Activated T-helper 1 cell treated with anti-CD3 and anti-CD28 coated beads, Interleukin-12 subunit alpha, Interleukin-12 subunit beta, Interleukin-2, Interleukin-4 antibody, amounts not matched to agents 30 ng/mL and 10 ng/mL and 1 ng/mL, durations not matched to agents 14 hours and 24 hours and 36 hours (primary cell): ENCODE measurements at regions not wholly inside any gene's neighbourhood (a gene's known extent, or its start where the extent isn't known, plus 50 kb on each side); places are given as distances from the start of the nearest gene placed in this dataset.
"Not testable (repeated sequence)": the region's sequence is repeated elsewhere in the genome, so short reads cannot be mapped to it uniquely, and the experiment has no call there.

ENCODE experiments used
- DNase-seq: peaks from one replicate; pipeline ENCODE4 v3.0.0; 2021; ENCODE audit warnings: low spot score
- H3K27ac Mint-ChIP-seq: one replicate; pipeline ENCODE4 v1.8.0; 2021; ENCODE audit warnings: mild to moderate bottlenecking, mixed read lengths
- H3K27me3 Mint-ChIP-seq: one replicate; pipeline ENCODE4 v1.8.0; 2022; ENCODE audit warnings: mild to moderate bottlenecking, moderate library complexity, mixed read lengths; ENCODE audit not compliant: insufficient read depth
- H3K36me3 Mint-ChIP-seq: one replicate; pipeline ENCODE4 v1.8.0; 2021; ENCODE audit warnings: low read depth, mixed read lengths
- H3K4me1 Mint-ChIP-seq: one replicate; pipeline ENCODE4 v1.8.0; 2021; ENCODE audit warnings: low read depth, mixed read lengths
- H3K4me3 Mint-ChIP-seq: one replicate; pipeline ENCODE4 v1.8.0; 2021; ENCODE audit warnings: mild to moderate bottlenecking, moderate library complexity, mixed read lengths
- H3K9me3 Mint-ChIP-seq: one replicate; pipeline ENCODE4 v1.8.0; 2021; ENCODE audit warnings: mixed read lengths
- intact Hi-C: fragments of 100-400 bp; cut with micrococcal nuclease; formaldehyde crosslinking; loops from one replicate; pipeline ENCODE4 v1.15.1; 2024

- Mint-ChIP-seq H3K27ac (no peak overlapping the region), H3K9me3 (peaks cover 11% of the 10 kb centered on the region)
- intact Hi-C loops, result no loop called here
Observed at GRCh38 chr6:112539355-112539754, 192.2 kb downstream of the RFPL4B start.

GRCh38 chr6:112541847-112542246 is 194.7 kb downstream of the RFPL4B start:
- H3K4me3 Mint-ChIP-seq, H3K4me1 Mint-ChIP-seq, intact Hi-C loops, DNase-seq, H3K9me3 Mint-ChIP-seq, H3K36me3 Mint-ChIP-seq, H3K27ac Mint-ChIP-seq, H3K27me3 Mint-ChIP-seq: not testable (repeated sequence)

More at GRCh38 chr6:112539355-112539754, 192.2 kb downstream of the RFPL4B start:
- no peaks in the 10 kb centered on the region for H3K27me3 Mint-ChIP-seq
- H3K4me1 Mint-ChIP-seq, result no peaks in the 10 kb centered on the region
- H3K36me3 Mint-ChIP-seq, result no peaks in the 10 kb centered on the region
- no peak for DNase-seq
- H3K4me3 Mint-ChIP-seq, result no peak overlapping the region

GRCh38 chr6:112547321-112548085 is 200.4 kb downstream of the RFPL4B start:
- intact Hi-C loops, DNase-seq, H3K27ac Mint-ChIP-seq, H3K27me3 Mint-ChIP-seq, H3K4me3 Mint-ChIP-seq, H3K9me3 Mint-ChIP-seq, H3K4me1 Mint-ChIP-seq, H3K36me3 Mint-ChIP-seq: not testable (repeated sequence)

GRCh38 chr6:112549749-112550148 is 202.6 kb downstream of the RFPL4B start:
- Mint-ChIP-seq H3K36me3 (no peaks in the 10 kb centered on the region), H3K4me3 (no peak overlapping the region), H3K27ac (no peak overlapping the region), H3K27me3 (no peaks in the 10 kb centered on the region), H3K4me1 (no peaks in the 10 kb centered on the region), H3K9me3 (no peaks in the 10 kb centered on the region)
- DNase-seq, result no peak
- intact Hi-C loops, result no loop called here

- Mint-ChIP-seq H3K36me3 (no peaks in the 10 kb centered on the region), H3K27ac (no peak overlapping the region), H3K4me3 (no peak overlapping the region), H3K4me1 (no peaks in the 10 kb centered on the region), H3K9me3 (no peaks in the 10 kb centered on the region), H3K27me3 (no peaks in the 10 kb centered on the region)
- no peak for DNase-seq
- intact Hi-C loops, result no loop called here
Observed at GRCh38 chr6:112557435-112557834, 210.3 kb downstream of the RFPL4B start.

GRCh38 chr6:112557961-112558360 is 210.8 kb downstream of the RFPL4B start:
- Mint-ChIP-seq H3K27ac (no peak overlapping the region), H3K36me3 (no peaks in the 10 kb centered on the region), H3K4me3 (no peak overlapping the region), H3K27me3 (no peaks in the 10 kb centered on the region), H3K4me1 (no peaks in the 10 kb centered on the region), H3K9me3 (no peaks in the 10 kb centered on the region)
- intact Hi-C loops, result no loop called here
- DNase-seq, result no peak

- Mint-ChIP-seq H3K4me1 (no peaks in the 10 kb centered on the region), H3K4me3 (no peak overlapping the region), H3K27me3 (no peaks in the 10 kb centered on the region), H3K27ac (no peak overlapping the region), H3K9me3 (no peaks in the 10 kb centered on the region), H3K36me3 (no peaks in the 10 kb centered on the region)
- DNase-seq, result no peak
- intact Hi-C loops, result no loop called here
Observed at GRCh38 chr6:112560651-112561050, 213.5 kb downstream of the RFPL4B start.

GRCh38 chr6:112562301-112563231 is 215.4 kb downstream of the RFPL4B start:
- no peaks in the 10 kb centered on the region for H3K9me3 Mint-ChIP-seq
- intact Hi-C loops, result no loop called here
- no peaks in the 10 kb centered on the region for H3K27me3 Mint-ChIP-seq
- no peaks in the 10 kb centered on the region for H3K36me3 Mint-ChIP-seq
- no peak overlapping the region for H3K27ac Mint-ChIP-seq
- DNase-seq, result no peak
- H3K4me3 Mint-ChIP-seq, result no peak overlapping the region
- H3K4me1 Mint-ChIP-seq, result no peaks in the 10 kb centered on the region

GRCh38 chr6:112563368-112563767 is 216.2 kb downstream of the RFPL4B start:
- Mint-ChIP-seq H3K27ac (no peak overlapping the region), H3K36me3 (no peaks in the 10 kb centered on the region), H3K4me3 (no peak overlapping the region), H3K27me3 (no peaks in the 10 kb centered on the region), H3K9me3 (no peaks in the 10 kb centered on the region), H3K4me1 (no peaks in the 10 kb centered on the region)
- DNase-seq, result no peak
- intact Hi-C loops, result no loop called here

GRCh38 chr6:112568066-112568465 is 220.9 kb downstream of the RFPL4B start:
- no peak overlapping the region for H3K4me3 Mint-ChIP-seq
- DNase-seq, result no peak
- no peak overlapping the region for H3K27ac Mint-ChIP-seq
- no peaks in the 10 kb centered on the region for H3K27me3 Mint-ChIP-seq
- H3K36me3 Mint-ChIP-seq, result no peaks in the 10 kb centered on the region
- intact Hi-C loops, result no loop called here
- H3K4me1 Mint-ChIP-seq, result no peaks in the 10 kb centered on the region
- no peaks in the 10 kb centered on the region for H3K9me3 Mint-ChIP-seq

- Mint-ChIP-seq H3K4me1 (no peaks in the 10 kb centered on the region), H3K4me3 (no peak overlapping the region), H3K27me3 (no peaks in the 10 kb centered on the region), H3K27ac (no peak overlapping the region), H3K9me3 (no peaks in the 10 kb centered on the region), H3K36me3 (no peaks in the 10 kb centered on the region)
- intact Hi-C loops, result no loop called here
- DNase-seq, result no peak
Observed at GRCh38 chr6:112571488-112572270, 224.5 kb downstream of the RFPL4B start.

- DNase-seq, result no peak
- Mint-ChIP-seq H3K4me1 (no peaks in the 10 kb centered on the region), H3K27ac (no peak overlapping the region), H3K36me3 (no peaks in the 10 kb centered on the region), H3K4me3 (no peak overlapping the region), H3K27me3 (no peaks in the 10 kb centered on the region), H3K9me3 (no peaks in the 10 kb centered on the region)
- intact Hi-C loops, result no loop called here
Observed at GRCh38 chr6:112574190-112574589, 227.1 kb downstream of the RFPL4B start.
